HEK293T (cell line): ENCODE measurements at regions not wholly inside any gene's neighbourhood (a gene's known extent, or its start where the extent isn't known, plus 50 kb on each side); places are given as distances from the start of the nearest gene placed in this dataset.

Source experiments
- CTCF ChIA-PET: fragments of 350-600 bp; formaldehyde crosslinking; extraction: SDS; loops from one replicate; lab custom pipeline; 2021; ENCODE audit warnings: antibody characterized with exemption, inconsistent platforms; lab: Yijun Ruan, JAX
- POLR2A ChIA-PET: fragments of 350-600 bp; formaldehyde crosslinking; extraction: SDS; loops from one replicate; lab custom pipeline; 2020; ENCODE audit warnings: antibody characterized with exemption, inconsistent platforms; lab: Yijun Ruan, JAX
- DNase-seq: peaks from one replicate; pipeline ENCODE4 v3.0.0; 2012; ENCODE audit warnings: mixed read lengths; ENCODE audit errors: extremely low spot score
- ARNT ChIP-seq: fragments of 450-650 bp; IDR thresholded peaks from 2 replicates; pipeline ENCODE4 v1.6.1; 2017; ENCODE audit warnings: mild to moderate bottlenecking
- BHLHE40 ChIP-seq: fragments of 450-650 bp; IDR thresholded peaks from 2 replicates; pipeline ENCODE4 v1.6.1; 2016; ENCODE audit warnings: mild to moderate bottlenecking, moderate library complexity, borderline replicate concordance
- CTBP1 ChIP-seq: fragments of 450-650 bp; IDR thresholded peaks from 2 replicates; pipeline ENCODE4 v1.6.1; 2016; ENCODE audit warnings: borderline replicate concordance
- ELF4 ChIP-seq: fragments of 450-650 bp; IDR thresholded peaks from 2 replicates; pipeline ENCODE4 v1.6.1; 2017; ENCODE audit warnings: antibody characterized with exemption
- FOXA1 ChIP-seq: fragments of 450-650 bp; IDR thresholded peaks from 2 replicates; pipeline ENCODE4 v1.6.1; 2016; ENCODE audit warnings: mild to moderate bottlenecking
- FOXK2 ChIP-seq: fragments of 450-650 bp; IDR thresholded peaks from 2 replicates; pipeline ENCODE4 v1.6.1; 2016; ENCODE audit warnings: mild to moderate bottlenecking
- FOXM1 ChIP-seq: fragments of 450-650 bp; IDR thresholded peaks from 2 replicates; pipeline ENCODE4 v1.6.1; 2017; ENCODE audit warnings: mild to moderate bottlenecking, borderline replicate concordance
- HDGF ChIP-seq: fragments of 450-650 bp; IDR thresholded peaks from 2 replicates; pipeline ENCODE4 v1.6.1; 2017; ENCODE audit warnings: antibody characterized with exemption, borderline replicate concordance
- L3MBTL2 ChIP-seq: fragments of 450-650 bp; conservative IDR thresholded peaks from 2 replicates; pipeline ENCODE4 v1.6.1; 2016; ENCODE audit warnings: mild to moderate bottlenecking
- LEF1 ChIP-seq: fragments of 450-650 bp; IDR thresholded peaks from 2 replicates; pipeline ENCODE4 v1.6.1; 2017; ENCODE audit warnings: mild to moderate bottlenecking, borderline replicate concordance
- NFRKB ChIP-seq: fragments of 450-650 bp; IDR thresholded peaks from 2 replicates; pipeline ENCODE4 v1.6.1; 2016; ENCODE audit warnings: mild to moderate bottlenecking, moderate library complexity
- PKNOX1 ChIP-seq: fragments of 450-650 bp; IDR thresholded peaks from 2 replicates; pipeline ENCODE4 v1.6.1; 2016
- SP1 ChIP-seq: fragments of 450-650 bp; IDR thresholded peaks from 2 replicates; pipeline ENCODE4 v1.6.1; 2017
- SUZ12 ChIP-seq: fragments of 450-650 bp; IDR thresholded peaks from 2 replicates; pipeline ENCODE4 v1.6.1; 2016; ENCODE audit warnings: mild to moderate bottlenecking
- TARDBP ChIP-seq: fragments of 450-650 bp; IDR thresholded peaks from 2 replicates; pipeline ENCODE4 v1.6.1; 2016
- ZNF384 ChIP-seq: fragments of 450-650 bp; IDR thresholded peaks from 2 replicates; pipeline ENCODE4 v1.6.1; 2016

DNA sequence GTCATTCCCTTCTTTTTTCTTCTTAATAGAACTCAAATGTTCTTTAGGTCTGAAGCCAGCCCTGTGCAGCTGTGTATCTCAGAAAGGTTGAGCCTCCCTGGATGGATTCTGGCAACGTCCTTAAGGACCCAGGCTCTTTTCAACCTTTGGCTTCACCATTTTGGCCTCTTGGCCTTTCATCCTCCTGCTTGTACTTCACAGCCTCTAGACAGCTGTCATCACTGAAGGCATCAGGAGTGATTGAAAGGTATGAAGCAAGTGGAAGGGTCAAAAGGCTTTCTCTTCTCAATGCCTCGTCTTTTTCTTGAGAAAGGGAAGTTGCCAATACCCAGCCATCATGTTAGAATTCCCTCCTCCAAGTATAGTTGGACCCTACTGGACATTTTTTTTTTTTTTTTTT is 81.2 kb upstream of the RANBP3L start:
- CTCF ChIA-PET: no interaction called here
- DNase-seq: no peak
- POLR2A ChIA-PET: no interaction called here
- TF ChIP-seq PKNOX1 (no peak), L3MBTL2 (no peak), BHLHE40 (no peak)

GRCh38 chr5:36383942-36384341 is 82.2 kb upstream of the RANBP3L start:
- ChIA-PET POLR2A (no interaction called here), CTCF (no interaction called here)
- no peak for TF ChIP-seq BHLHE40
- DNase-seq: no peak

- DNase-seq: no peak
- POLR2A ChIA-PET: no interaction called here
- TF ChIP-seq ELF4 (no peak), CTBP1 (no peak), FOXM1 (no peak), NFRKB (no peak), ARNT (no peak), SUZ12 (no peak), BHLHE40 (no peak), L3MBTL2 (no peak)
- CTCF ChIA-PET: interaction anchor here (0.6 kb wide), 1 partner anchor 324 kb away, joined by 3 read pairs; no protein-coding TSS in a partner anchor
These were observed 83.1 kb upstream of the RANBP3L start for GRCh38 chr5:36384845-36385244.

DNA sequence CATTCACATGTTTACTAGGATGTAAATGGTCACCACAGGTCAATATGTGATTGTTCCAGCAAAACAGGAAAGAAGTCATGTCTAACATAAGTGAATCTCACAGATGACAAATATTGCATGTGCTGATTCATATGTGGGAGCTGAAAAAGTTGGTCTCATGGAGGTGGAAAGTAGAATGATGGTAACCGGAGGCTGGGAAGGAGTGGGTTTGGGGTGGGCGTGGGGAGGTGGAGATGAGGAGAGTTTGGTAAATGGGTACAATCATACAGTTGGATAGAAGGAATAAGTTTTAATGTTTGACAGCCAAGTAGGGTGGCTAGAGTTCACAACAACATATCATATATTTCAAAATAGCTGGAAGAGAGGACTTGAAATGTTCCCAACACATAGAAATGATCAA is 83.8 kb upstream of the RANBP3L start:
- ChIA-PET POLR2A (no interaction called here), CTCF (no interaction called here)
- no peak for TF ChIP-seq ZNF384
- TF ChIP-seq HDGF: no peak
- TF ChIP-seq L3MBTL2: no peak
- no peak for TF ChIP-seq SUZ12
- no peak for TF ChIP-seq BHLHE40
- no peak for TF ChIP-seq LEF1
- no peak for TF ChIP-seq NFRKB
- TF ChIP-seq FOXK2: no peak
- TF ChIP-seq TARDBP: no peak
- TF ChIP-seq PKNOX1: no peak
- TF ChIP-seq FOXM1: no peak
- no peak for TF ChIP-seq ARNT
- no peak for TF ChIP-seq SP1
- DNase-seq: no peak

DNA sequence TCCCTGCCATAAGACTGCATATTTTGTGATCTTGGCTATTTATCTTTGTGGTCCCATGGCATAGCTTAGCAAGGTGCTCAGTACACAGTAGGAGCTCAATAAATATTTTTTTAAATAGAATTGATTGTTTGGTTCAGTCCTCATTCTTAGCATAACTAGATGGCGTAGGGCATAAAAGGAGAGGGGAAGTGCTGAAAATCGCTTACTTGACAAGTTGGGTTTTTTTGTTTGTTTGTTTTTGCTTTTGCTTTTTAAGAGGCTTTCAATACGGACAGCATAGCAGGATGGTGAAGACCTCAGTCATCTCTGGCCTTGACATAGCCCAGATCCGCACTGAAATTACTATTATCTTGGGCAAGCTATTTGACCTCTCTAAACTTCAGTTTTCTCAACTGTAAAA is 86.6 kb upstream of the RANBP3L start:
- ChIA-PET CTCF (interaction anchor here (0.5 kb wide), 1 partner anchor 1301 kb away, joined by 3 read pairs; no protein-coding TSS in a partner anchor), POLR2A (no interaction called here)
- TF ChIP-seq ZNF384 (no peak), CTBP1 (no peak), NFRKB (no peak), BHLHE40 (no peak)
- no peak for DNase-seq

DNA sequence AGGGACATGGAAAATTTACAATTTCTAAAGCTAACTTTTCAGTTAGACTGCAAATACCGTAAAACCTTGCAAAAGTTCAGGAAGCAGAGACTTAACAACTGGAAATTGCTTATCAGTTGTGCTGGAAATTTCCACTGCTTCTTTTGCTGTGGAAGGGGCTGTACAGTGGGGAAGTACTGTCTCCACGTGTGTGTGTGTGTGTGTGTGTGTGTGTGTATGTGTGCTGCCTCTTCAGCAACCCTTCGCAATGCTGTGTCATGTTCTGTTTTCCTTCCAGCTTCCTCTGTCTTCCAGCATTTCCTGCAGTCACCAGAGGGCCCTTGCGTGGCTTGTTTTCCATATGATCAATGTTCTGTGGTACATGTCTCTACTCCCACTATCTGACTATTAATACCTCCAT is 87.5 kb upstream of the RANBP3L start:
- POLR2A ChIA-PET: no interaction called here
- CTCF ChIA-PET: interaction anchor here (1.1 kb wide), 1 partner anchor 301 kb away, joined by 5 read pairs; no protein-coding TSS in a partner anchor
- no peak for DNase-seq
- TF ChIP-seq ZNF384 (no peak), CTBP1 (no peak), BHLHE40 (no peak), HDGF (no peak), LEF1 (no peak), SUZ12 (no peak), ARNT (no peak), FOXA1 (no peak), FOXM1 (no peak), FOXK2 (no peak), SP1 (no peak), ELF4 (no peak), L3MBTL2 (no peak), PKNOX1 (no peak)

DNA sequence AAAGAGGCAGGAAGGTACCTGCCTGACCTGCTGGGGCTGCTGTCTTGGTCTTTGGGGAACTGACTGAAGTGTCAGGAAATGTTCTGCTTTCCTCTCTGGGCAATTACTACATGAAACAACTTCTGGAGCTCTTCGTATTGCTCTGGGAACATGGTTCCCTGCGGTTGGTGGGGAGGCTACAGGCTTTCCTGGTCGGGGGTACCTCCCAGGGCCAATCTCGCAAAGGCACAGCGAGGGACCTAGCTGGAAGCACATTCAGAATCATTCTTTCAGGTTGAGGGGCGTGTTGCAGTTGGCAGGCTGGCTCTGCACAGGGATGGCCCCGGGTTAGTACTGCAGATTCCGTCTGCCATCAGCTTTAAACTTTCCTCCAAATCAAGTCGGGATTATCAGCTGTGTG is 88.9 kb upstream of the RANBP3L start:
- no peak for TF ChIP-seq CTBP1
- TF ChIP-seq SP1: no peak
- TF ChIP-seq PKNOX1: no peak
- no peak for TF ChIP-seq NFRKB
- no peak for TF ChIP-seq FOXA1
- no peak for TF ChIP-seq L3MBTL2
- no peak for TF ChIP-seq TARDBP
- ChIA-PET CTCF (interaction anchor here (0.6 kb wide), 1 partner anchor 65 kb away, joined by 3 read pairs; no protein-coding TSS in a partner anchor), POLR2A (no interaction called here)
- no peak for DNase-seq
